GM12878 (cell line): ENCODE measurements at regions not wholly inside any gene's neighbourhood (a gene's known extent, or its start where the extent isn't known, plus 50 kb on each side); places are given as distances from the start of the nearest gene placed in this dataset.

Source experiments
- EP300 ChIP-seq, 2 experiments: fragments of 150-350 bp in 1 of 2; IDR thresholded peaks; 2 replicates each; pipeline ENCODE4 v1.6.1; 2011 to 2012; ENCODE audit warnings: low read depth in 2 of 2, low read length in 2 of 2, borderline replicate concordance in 1 of 2, improper control_type of control experiment in 1 of 2, inconsistent platforms in 1 of 2; ENCODE audit not compliant: control insufficient read depth in 1 of 2
- EZH2 ChIP-seq: IDR thresholded peaks from 2 replicates; pipeline ENCODE4 v1.6.1; 2012; ENCODE audit warnings: low read depth, mild to moderate bottlenecking, control low read depth, inconsistent platforms, low read length, borderline replicate concordance; ENCODE audit not compliant: control insufficient read depth
- LARP7 ChIP-seq: fragments of 450-650 bp; IDR thresholded peaks from 2 replicates; pipeline ENCODE4 v1.6.1; 2017; ENCODE audit warnings: mild to moderate bottlenecking
- NRF1 ChIP-seq: conservative IDR thresholded peaks from 2 replicates; pipeline ENCODE4 v1.6.1; 2011; ENCODE audit warnings: mild to moderate bottlenecking, low read depth, low read length, improper control_type of control experiment
- POLR2AphosphoS5 ChIP-seq: IDR thresholded peaks from 2 replicates; pipeline ENCODE4 v1.6.1; 2011; ENCODE audit warnings: mild to moderate bottlenecking, low read length, inconsistent platforms
- SIN3A ChIP-seq: IDR thresholded peaks from 2 replicates; pipeline ENCODE4 v1.6.1; 2012; ENCODE audit warnings: low read depth, low read length, improper control_type of control experiment
- SREBF2 ChIP-seq: IDR thresholded peaks from 2 replicates; pipeline ENCODE4 v1.6.1; 2012; ENCODE audit warnings: mild to moderate bottlenecking, low read length
- TBL1XR1 ChIP-seq: IDR thresholded peaks from 2 replicates; pipeline ENCODE4 v1.6.1; 2012; ENCODE audit warnings: low read depth, low read length, improper control_type of control experiment
- TF ChIP-seq, protein P1 (sequence below), 3 experiments: IDR thresholded peaks in 2 of 3; conservative IDR thresholded peaks in 1 of 3; 2 replicates each; pipeline ENCODE4 v1.5.1; 2011; ENCODE audit warnings: low read depth in 3 of 3, low read length in 3 of 3, mild to moderate bottlenecking in 3 of 3, control low read depth in 2 of 3, moderate library complexity in 2 of 3, inconsistent platforms in 1 of 3, mixed read lengths in 1 of 3; ENCODE audit not compliant: control insufficient read depth in 2 of 3, insufficient read depth in 1 of 3; ENCODE audit errors: extremely low read depth in 1 of 3
- TF ChIP-seq, protein P2 (sequence below): fragments of 450-650 bp; IDR thresholded peaks from 2 replicates; pipeline ENCODE4 v1.6.1; 2017; ENCODE audit warnings: antibody characterized with exemption, mild to moderate bottlenecking, moderate library complexity

DNA sequence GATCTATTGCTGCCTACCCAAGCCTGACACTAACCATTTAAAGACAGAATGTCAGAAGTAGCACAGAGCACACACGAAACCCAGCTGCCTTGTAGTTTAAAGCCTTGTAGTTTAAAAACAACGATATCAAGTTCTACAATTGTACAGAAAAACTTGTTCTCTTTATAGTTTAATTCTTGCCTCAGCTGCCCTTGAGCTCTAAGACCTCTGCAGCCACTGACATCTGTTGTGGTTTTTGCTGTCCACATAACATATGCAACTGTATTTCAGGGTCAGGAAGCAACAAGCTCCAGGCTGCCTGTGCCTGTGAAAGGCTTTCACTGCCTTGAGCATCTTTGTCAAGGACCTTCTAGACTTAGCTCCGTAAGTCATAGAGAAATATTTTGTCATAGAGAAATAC, 227.2 kb downstream of the SPCS3 start:
- TF ChIP-seq EZH2: no peak
- TF ChIP-seq, protein P1, sequence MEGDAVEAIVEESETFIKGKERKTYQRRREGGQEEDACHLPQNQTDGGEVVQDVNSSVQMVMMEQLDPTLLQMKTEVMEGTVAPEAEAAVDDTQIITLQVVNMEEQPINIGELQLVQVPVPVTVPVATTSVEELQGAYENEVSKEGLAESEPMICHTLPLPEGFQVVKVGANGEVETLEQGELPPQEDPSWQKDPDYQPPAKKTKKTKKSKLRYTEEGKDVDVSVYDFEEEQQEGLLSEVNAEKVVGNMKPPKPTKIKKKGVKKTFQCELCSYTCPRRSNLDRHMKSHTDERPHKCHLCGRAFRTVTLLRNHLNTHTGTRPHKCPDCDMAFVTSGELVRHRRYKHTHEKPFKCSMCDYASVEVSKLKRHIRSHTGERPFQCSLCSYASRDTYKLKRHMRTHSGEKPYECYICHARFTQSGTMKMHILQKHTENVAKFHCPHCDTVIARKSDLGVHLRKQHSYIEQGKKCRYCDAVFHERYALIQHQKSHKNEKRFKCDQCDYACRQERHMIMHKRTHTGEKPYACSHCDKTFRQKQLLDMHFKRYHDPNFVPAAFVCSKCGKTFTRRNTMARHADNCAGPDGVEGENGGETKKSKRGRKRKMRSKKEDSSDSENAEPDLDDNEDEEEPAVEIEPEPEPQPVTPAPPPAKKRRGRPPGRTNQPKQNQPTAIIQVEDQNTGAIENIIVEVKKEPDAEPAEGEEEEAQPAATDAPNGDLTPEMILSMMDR (IDR thresholded peaks at IDR 0.05 in 2 of 3, conservative IDR thresholded peaks at IDR 0.05 in 1 of 3; ENCODE audit: control insufficient read depth in 2 of 3, extremely low read depth in 1 of 3, insufficient read depth in 1 of 3, low read depth in 3 of 3, low read length in 3 of 3): no peak
- no peak for TF ChIP-seq LARP7
- no peak for TF ChIP-seq EP300 (IDR thresholded peaks at IDR 0.05; ENCODE audit: borderline replicate concordance in 1 of 2, control insufficient read depth in 1 of 2, low read depth in 2 of 2, low read length in 2 of 2)
- no peak for TF ChIP-seq SIN3A
- TF ChIP-seq, protein P2, sequence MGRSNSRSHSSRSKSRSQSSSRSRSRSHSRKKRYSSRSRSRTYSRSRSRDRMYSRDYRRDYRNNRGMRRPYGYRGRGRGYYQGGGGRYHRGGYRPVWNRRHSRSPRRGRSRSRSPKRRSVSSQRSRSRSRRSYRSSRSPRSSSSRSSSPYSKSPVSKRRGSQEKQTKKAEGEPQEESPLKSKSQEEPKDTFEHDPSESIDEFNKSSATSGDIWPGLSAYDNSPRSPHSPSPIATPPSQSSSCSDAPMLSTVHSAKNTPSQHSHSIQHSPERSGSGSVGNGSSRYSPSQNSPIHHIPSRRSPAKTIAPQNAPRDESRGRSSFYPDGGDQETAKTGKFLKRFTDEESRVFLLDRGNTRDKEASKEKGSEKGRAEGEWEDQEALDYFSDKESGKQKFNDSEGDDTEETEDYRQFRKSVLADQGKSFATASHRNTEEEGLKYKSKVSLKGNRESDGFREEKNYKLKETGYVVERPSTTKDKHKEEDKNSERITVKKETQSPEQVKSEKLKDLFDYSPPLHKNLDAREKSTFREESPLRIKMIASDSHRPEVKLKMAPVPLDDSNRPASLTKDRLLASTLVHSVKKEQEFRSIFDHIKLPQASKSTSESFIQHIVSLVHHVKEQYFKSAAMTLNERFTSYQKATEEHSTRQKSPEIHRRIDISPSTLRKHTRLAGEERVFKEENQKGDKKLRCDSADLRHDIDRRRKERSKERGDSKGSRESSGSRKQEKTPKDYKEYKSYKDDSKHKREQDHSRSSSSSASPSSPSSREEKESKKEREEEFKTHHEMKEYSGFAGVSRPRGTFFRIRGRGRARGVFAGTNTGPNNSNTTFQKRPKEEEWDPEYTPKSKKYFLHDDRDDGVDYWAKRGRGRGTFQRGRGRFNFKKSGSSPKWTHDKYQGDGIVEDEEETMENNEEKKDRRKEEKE: no peak
- no peak for TF ChIP-seq SREBF2
- no peak for TF ChIP-seq NRF1
- TF ChIP-seq TBL1XR1: no peak
- TF ChIP-seq POLR2AphosphoS5: no peak
